22Rv1 (cell line): ENCODE measurements at regions not wholly inside any gene's neighbourhood (a gene's known extent, or its start where the extent isn't known, plus 50 kb on each side); places are given as distances from the start of the nearest gene placed in this dataset.

ENCODE experiments used
- H3K27ac ChIP-seq: fragments of 450-650 bp; 2 replicates; pipeline ENCODE4 v1.5.1; 2017
- ZFX ChIP-seq: fragments of 450-650 bp; IDR thresholded peaks from 2 replicates; pipeline ENCODE4 v1.6.1; 2017; ENCODE audit warnings: antibody characterized with exemption, borderline replicate concordance
- TF ChIP-seq, protein P1 (sequence below): fragments of 450-650 bp; IDR thresholded peaks from 2 replicates; pipeline ENCODE4 v1.5.1; 2017; ENCODE audit warnings: mild to moderate bottlenecking

DNA sequence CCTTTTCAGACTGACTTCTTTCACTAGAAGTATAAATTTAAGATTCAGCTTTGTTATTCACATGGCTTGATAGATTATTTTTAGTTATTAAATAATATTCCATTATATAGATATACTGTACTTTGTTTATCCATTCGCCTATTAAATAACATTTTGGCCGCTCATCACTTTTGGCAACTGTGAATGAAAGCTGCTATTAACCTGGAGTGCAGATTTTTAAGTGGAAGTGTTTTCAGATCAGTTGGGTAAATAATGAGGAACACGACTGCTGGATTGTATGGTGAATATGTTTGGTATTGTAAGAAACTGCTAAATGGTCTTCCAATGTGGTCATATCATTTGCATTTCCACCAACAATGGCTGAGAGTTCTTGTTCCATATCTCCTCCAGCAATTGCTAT is 97.6 kb upstream of the ZNF804B start:
- TF ChIP-seq, protein P1, sequence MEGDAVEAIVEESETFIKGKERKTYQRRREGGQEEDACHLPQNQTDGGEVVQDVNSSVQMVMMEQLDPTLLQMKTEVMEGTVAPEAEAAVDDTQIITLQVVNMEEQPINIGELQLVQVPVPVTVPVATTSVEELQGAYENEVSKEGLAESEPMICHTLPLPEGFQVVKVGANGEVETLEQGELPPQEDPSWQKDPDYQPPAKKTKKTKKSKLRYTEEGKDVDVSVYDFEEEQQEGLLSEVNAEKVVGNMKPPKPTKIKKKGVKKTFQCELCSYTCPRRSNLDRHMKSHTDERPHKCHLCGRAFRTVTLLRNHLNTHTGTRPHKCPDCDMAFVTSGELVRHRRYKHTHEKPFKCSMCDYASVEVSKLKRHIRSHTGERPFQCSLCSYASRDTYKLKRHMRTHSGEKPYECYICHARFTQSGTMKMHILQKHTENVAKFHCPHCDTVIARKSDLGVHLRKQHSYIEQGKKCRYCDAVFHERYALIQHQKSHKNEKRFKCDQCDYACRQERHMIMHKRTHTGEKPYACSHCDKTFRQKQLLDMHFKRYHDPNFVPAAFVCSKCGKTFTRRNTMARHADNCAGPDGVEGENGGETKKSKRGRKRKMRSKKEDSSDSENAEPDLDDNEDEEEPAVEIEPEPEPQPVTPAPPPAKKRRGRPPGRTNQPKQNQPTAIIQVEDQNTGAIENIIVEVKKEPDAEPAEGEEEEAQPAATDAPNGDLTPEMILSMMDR = no peak
- no peak overlapping the region for H3K27ac ChIP-seq

DNA sequence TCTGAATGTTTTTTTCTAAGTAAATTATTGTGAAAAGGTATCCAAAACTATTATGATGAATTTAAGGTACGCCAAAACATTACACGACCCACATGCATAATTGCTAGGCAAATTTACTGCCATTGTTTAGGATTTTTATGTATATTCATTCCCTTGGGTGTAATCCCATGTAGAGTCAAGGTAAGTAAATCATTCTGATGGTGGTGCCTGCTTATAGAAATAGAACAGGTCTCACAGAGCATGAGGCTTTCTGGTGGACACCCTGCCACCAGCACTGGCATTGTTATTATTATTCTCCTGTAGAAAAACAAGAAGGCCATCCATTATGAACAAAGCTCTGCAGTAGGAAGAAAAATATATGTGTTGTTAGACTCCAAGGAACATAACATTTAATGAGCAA is 111.7 kb upstream of the ZNF804B start:
- TF ChIP-seq, protein P1 = no peak
- TF ChIP-seq ZFX = no peak
- H3K27ac ChIP-seq = no peak overlapping the region

DNA sequence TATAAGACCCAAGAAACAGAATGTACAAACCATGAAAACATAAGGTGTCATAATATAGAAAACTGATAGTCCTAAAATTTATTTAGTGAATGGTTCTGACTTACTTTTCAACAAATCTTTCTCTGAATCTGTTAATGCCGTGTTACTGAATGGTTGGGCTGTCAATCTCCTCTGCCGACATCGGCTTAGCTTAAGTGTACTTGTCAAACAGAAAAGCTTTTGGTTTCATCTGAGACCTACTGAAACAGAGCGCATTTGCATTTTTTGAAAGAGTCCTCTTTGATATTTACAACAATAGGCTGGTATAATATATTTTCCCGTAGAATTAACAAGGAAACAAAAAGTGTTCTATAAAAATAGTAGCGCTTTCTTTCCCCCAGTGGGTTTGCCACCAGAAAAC is 120.9 kb upstream of the ZNF804B start:
- no peak overlapping the region for H3K27ac ChIP-seq
- TF ChIP-seq ZFX = no peak
- TF ChIP-seq, protein P1 = no peak

- H3K27ac ChIP-seq = no peak overlapping the region
- no peak for TF ChIP-seq ZFX
- TF ChIP-seq, protein P1 = no peak
Measured at GRCh38 chr7:88637795-88638194, 121.7 kb upstream of the ZNF804B start.

DNA sequence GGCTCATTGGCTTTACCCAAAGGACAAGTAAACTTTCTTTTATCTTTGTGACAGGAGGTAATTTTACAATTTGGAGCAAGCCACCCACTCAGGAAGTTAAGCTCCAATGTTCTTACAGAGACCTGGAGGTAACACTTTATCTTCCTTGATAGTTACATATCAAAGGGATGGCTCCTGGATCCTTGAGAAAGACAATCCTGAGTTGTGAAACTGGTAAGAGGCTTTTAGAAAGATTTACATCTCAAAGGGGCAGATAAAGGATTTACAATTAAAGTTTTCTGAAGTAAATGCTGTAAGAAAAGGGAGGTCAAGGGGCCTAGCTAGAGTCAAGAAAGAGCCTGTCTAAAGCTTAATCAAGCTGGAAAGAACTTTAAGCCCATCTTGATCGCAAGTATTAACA is 124.4 kb upstream of the ZNF804B start:
- no peak for TF ChIP-seq ZFX
- TF ChIP-seq, protein P1 = no peak
- no peak overlapping the region for H3K27ac ChIP-seq

DNA sequence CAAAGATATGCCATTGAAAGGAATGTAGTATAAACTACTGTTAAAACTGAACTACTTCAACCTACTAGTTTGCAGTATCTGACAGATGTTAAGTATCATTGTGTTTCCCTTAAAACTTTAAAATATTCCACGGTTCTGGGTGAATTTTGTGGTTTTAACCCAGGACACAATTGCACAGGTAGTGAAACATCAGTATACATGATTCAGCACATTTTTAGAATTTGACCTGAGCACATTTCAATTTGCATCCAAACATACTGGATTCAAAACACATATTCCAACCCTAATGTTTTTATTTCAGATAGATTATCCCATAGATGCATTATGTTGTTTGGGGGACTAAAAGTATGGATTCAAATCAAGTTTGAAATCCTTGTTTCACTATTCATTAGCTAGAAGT is 129.9 kb upstream of the ZNF804B start:
- TF ChIP-seq, protein P1 = no peak
- no peak for TF ChIP-seq ZFX
- H3K27ac ChIP-seq = no peak overlapping the region

- H3K27ac ChIP-seq = no peak overlapping the region
- TF ChIP-seq, protein P1 = no peak
- TF ChIP-seq ZFX = no peak
Measured at GRCh38 chr7:88628363-88629085, 131.0 kb upstream of the ZNF804B start.
